Esophagus muscularis mucosa (tissue), 4 donors: ENCODE measurements at regions not wholly inside any gene's neighbourhood (a gene's known extent, or its start where the extent isn't known, plus 50 kb on each side); places are given as distances from the start of the nearest gene placed in this dataset.
"Not testable (repeated sequence)": the region's sequence is repeated elsewhere in the genome, so short reads cannot be mapped to it uniquely, and the experiment has no call there.

Source experiments
- CTCF ChIP-seq, 3 experiments: fragments of 200-600 bp in 2 of 3; fragments of 450-650 bp in 1 of 3; sonication (generic) in 2 of 3; IDR thresholded peaks; one replicate each; pipeline ENCODE4 v1.5.1; 2017 to 2019; ENCODE audit warnings: antibody characterized with exemption in 3 of 3, mild to moderate bottlenecking in 2 of 3, moderate library complexity in 1 of 3
- EP300 ChIP-seq: sonication (generic); formaldehyde crosslinking; IDR thresholded peaks from one replicate; pipeline ENCODE4 v1.6.1; 2017; ENCODE audit warnings: antibody characterized with exemption
- POLR2A ChIP-seq: fragments of 450-650 bp; IDR thresholded peaks from one replicate; pipeline ENCODE4 v1.6.1; 2017; ENCODE audit warnings: antibody characterized with exemption, moderate library complexity, mild to moderate bottlenecking, low read depth

- not testable (repeated sequence) for TF ChIP-seq CTCF (IDR thresholded peaks at IDR 0.05); POLR2A; EP300
Observed at GRCh38 chr13:24973102-24973501, 122.8 kb upstream of the PABPC3 start.
